B cell (primary cell): ENCODE measurements at regions not wholly inside any gene's neighbourhood (a gene's known extent, or its start where the extent isn't known, plus 50 kb on each side); places are given as distances from the start of the nearest gene placed in this dataset.

Experiments
- CTCF ChIP-seq: fragments of 200-600 bp; IDR thresholded peaks from one replicate; pipeline ENCODE4 v1.8.0; 2022; ENCODE audit warnings: antibody characterized with exemption, mild to moderate bottlenecking
- EZH2 ChIP-seq: IDR thresholded peaks from 2 replicates; pipeline ENCODE4 v1.6.1; 2012; ENCODE audit warnings: borderline replicate concordance, low read depth, mild to moderate bottlenecking, moderate library complexity, low read length; ENCODE audit not compliant: insufficient read depth, poor library complexity, severe bottlenecking

- TF ChIP-seq EZH2, result no peak
- TF ChIP-seq CTCF, result no peak
These were observed 60.6 kb upstream of the DIO3 start for GRCh38 chr14:101500681-101501080.
